Endothelial cell of umbilical vein (primary cell): ENCODE measurements at regions not wholly inside any gene's neighbourhood (a gene's known extent, or its start where the extent isn't known, plus 50 kb on each side); places are given as distances from the start of the nearest gene placed in this dataset.

Experiments used
- EZH2 ChIP-seq: IDR thresholded peaks from 2 replicates; pipeline ENCODE4 v1.6.1; 2012; ENCODE audit warnings: borderline replicate concordance, low read depth, mild to moderate bottlenecking, moderate library complexity, low read length, inconsistent platforms; ENCODE audit not compliant: severe bottlenecking
- FOS ChIP-seq: IDR thresholded peaks from 2 replicates; pipeline ENCODE4 v1.6.1; 2011; ENCODE audit warnings: mild to moderate bottlenecking, low read length, moderate library complexity, borderline replicate concordance; ENCODE audit not compliant: insufficient read depth
- GATA2 ChIP-seq: IDR thresholded peaks from 2 replicates; pipeline ENCODE4 v1.7.0; 2011; ENCODE audit warnings: low read depth, mild to moderate bottlenecking, moderate library complexity, mixed read lengths, low read length; ENCODE audit not compliant: insufficient read length, insufficient read depth
- JUN ChIP-seq: IDR thresholded peaks from 2 replicates; pipeline ENCODE4 v1.6.1; 2011; ENCODE audit warnings: borderline replicate concordance, low read depth; ENCODE audit not compliant: insufficient read length, insufficient read depth
- MYC ChIP-seq: IDR thresholded peaks from one replicate; pipeline ENCODE4 v1.6.1; 2011; ENCODE audit warnings: mild to moderate bottlenecking, low read depth, low read length
- POLR2A ChIP-seq: IDR thresholded peaks from 2 replicates; pipeline ENCODE4 v1.6.1; 2012; ENCODE audit warnings: low read depth, mild to moderate bottlenecking, control low read depth, low read length
- POLR2AphosphoS5 ChIP-seq: IDR thresholded peaks from 2 replicates; pipeline ENCODE4 v1.6.1; 2012; ENCODE audit warnings: low read depth, mild to moderate bottlenecking, control low read depth, low read length, moderate library complexity; ENCODE audit not compliant: insufficient read depth
- TF ChIP-seq, protein P1 (sequence below), 2 donors: IDR thresholded peaks; 1 replicate in 1 of 2; 2 replicates in 1 of 2; pipeline ENCODE4 v1.5.1; 2011; ENCODE audit warnings: low read length in 2 of 2, mild to moderate bottlenecking in 2 of 2, moderate library complexity in 2 of 2, control low read depth in 1 of 2, inconsistent platforms in 1 of 2, low read depth in 1 of 2; ENCODE audit not compliant: insufficient read depth in 1 of 2; ENCODE audit errors: extremely low read depth in 1 of 2
- TF ChIP-seq, protein P2 (sequence below): IDR thresholded peaks from 2 replicates; pipeline ENCODE4 v1.6.1; 2011; ENCODE audit not compliant: insufficient read depth, insufficient read length

DNA sequence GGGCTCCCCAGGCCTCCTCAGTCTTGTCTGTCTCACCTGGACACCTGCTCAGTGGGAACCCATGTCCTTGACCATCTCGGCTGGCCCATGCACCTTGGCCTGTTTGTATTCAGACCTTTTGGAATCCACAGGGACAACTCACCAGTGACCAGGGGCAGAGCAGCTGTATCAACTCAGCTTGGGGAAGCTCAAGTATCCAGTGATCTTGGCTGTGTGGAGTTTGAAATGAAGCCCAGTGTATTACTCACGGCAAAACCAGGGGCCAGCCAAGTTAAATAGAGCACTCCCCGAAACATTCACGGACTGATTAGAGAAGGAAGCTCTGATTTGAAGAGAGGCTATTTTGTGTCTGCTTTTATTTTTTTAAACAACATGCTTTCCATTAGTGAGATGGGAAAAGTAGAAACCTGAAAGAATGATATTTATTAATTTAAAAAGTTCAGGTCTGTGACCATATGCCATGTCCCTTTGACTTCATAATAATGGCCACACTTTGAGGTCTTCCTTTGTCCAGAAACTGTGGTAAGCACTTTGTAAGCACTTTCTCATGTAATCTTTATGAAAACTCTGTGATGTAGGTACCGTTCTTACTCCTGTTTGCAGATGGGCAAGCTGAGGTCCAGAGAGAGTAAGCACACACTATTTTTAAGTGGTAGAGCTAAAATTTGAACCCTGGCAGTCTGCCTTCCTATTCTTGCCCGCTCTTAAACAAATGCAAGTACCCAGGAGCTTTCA lies 656.5 kb downstream of the BNC2 start:
- TF ChIP-seq, protein P1, sequence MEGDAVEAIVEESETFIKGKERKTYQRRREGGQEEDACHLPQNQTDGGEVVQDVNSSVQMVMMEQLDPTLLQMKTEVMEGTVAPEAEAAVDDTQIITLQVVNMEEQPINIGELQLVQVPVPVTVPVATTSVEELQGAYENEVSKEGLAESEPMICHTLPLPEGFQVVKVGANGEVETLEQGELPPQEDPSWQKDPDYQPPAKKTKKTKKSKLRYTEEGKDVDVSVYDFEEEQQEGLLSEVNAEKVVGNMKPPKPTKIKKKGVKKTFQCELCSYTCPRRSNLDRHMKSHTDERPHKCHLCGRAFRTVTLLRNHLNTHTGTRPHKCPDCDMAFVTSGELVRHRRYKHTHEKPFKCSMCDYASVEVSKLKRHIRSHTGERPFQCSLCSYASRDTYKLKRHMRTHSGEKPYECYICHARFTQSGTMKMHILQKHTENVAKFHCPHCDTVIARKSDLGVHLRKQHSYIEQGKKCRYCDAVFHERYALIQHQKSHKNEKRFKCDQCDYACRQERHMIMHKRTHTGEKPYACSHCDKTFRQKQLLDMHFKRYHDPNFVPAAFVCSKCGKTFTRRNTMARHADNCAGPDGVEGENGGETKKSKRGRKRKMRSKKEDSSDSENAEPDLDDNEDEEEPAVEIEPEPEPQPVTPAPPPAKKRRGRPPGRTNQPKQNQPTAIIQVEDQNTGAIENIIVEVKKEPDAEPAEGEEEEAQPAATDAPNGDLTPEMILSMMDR (IDR thresholded peaks at IDR 0.05; ENCODE audit: extremely low read depth in 1 of 2, insufficient read depth in 1 of 2, low read depth in 1 of 2, low read length in 2 of 2) = no peak
- TF ChIP-seq, protein P2, sequence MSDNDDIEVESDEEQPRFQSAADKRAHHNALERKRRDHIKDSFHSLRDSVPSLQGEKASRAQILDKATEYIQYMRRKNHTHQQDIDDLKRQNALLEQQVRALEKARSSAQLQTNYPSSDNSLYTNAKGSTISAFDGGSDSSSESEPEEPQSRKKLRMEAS = no peak
- TF ChIP-seq POLR2A = no peak
- no peak for TF ChIP-seq JUN
- TF ChIP-seq POLR2AphosphoS5 = peak; percentile 38
- no peak for TF ChIP-seq EZH2
- TF ChIP-seq MYC = no peak
- peak; percentile 13 for TF ChIP-seq FOS
- no peak for TF ChIP-seq GATA2
